Astrocyte (in vitro differentiated cells and primary cell): ENCODE measurements at regions not wholly inside any gene's neighbourhood (a gene's known extent, or its start where the extent isn't known, plus 50 kb on each side); places are given as distances from the start of the nearest gene placed in this dataset.

Experiments used
- DNase-seq: peaks from one replicate; pipeline ENCODE4 v3.0.0-alpha.2; 2010; ENCODE audit warnings: low read depth
- FAIRE-seq: peaks from 2 replicates; lab custom pipeline; 2011; peaks lifted over from hg19 to GRCh38; lab: Jason Lieb, UNC
- H2AFZ ChIP-seq: 2 replicates; pipeline ENCODE4 v1.6.0; 2012; ENCODE audit warnings: low read depth, low read length, inconsistent platforms
- H3K27ac ChIP-seq: 2 replicates; pipeline ENCODE4 v1.5.1; 2011; ENCODE audit warnings: low read depth, low read length, inconsistent platforms
- H3K27me3 ChIP-seq: 2 replicates; pipeline ENCODE4 v1.6.0; 2011; ENCODE audit warnings: low read length, inconsistent platforms; ENCODE audit not compliant: insufficient read depth
- H3K36me3 ChIP-seq: 2 replicates; pipeline ENCODE4 v1.5.1; 2011; ENCODE audit warnings: low read length, inconsistent platforms; ENCODE audit not compliant: insufficient read depth
- H3K4me1 ChIP-seq: 2 replicates; pipeline ENCODE4 v1.5.1; 2011; ENCODE audit warnings: low read length, inconsistent platforms; ENCODE audit not compliant: insufficient read depth
- H3K4me2 ChIP-seq: 2 replicates; pipeline ENCODE4 v1.6.0; 2012; ENCODE audit warnings: low read length, inconsistent platforms
- H3K4me3 ChIP-seq: 2 replicates; pipeline ENCODE4 v1.5.1; 2011; ENCODE audit warnings: low read depth, mild to moderate bottlenecking, low read length, inconsistent platforms; ENCODE audit not compliant: insufficient read depth
- H3K79me2 ChIP-seq: 2 replicates; pipeline ENCODE4 v1.6.0; 2012; ENCODE audit warnings: mild to moderate bottlenecking, low read length, inconsistent platforms; ENCODE audit not compliant: insufficient read depth
- H3K9ac ChIP-seq: 2 replicates; pipeline ENCODE4 v1.6.0; 2012; ENCODE audit warnings: mild to moderate bottlenecking, low read length, inconsistent platforms
- H3K9me3 ChIP-seq: 2 replicates; pipeline ENCODE4 v1.5.1; 2012; ENCODE audit warnings: low read depth, mild to moderate bottlenecking, low read length, inconsistent platforms; ENCODE audit not compliant: insufficient read depth
- H4K20me1 ChIP-seq: 2 replicates; pipeline ENCODE4 v1.6.0; 2012; ENCODE audit warnings: low read length, inconsistent platforms; ENCODE audit not compliant: insufficient read depth
- H3K27ac Mint-ChIP-seq: one replicate; pipeline ENCODE4 v1.8.0; 2021; ENCODE audit warnings: mild to moderate bottlenecking, mixed read lengths; ENCODE audit not compliant: unreplicated experiment
- H3K27me3 Mint-ChIP-seq: one replicate; pipeline ENCODE4 v1.8.0; 2021; ENCODE audit warnings: low read depth, mixed read lengths; ENCODE audit not compliant: unreplicated experiment
- H3K36me3 Mint-ChIP-seq: one replicate; pipeline ENCODE4 v1.8.0; 2021; ENCODE audit warnings: low read depth, mixed read lengths; ENCODE audit not compliant: unreplicated experiment
- H3K4me1 Mint-ChIP-seq: one replicate; pipeline ENCODE4 v1.8.0; 2021; ENCODE audit warnings: low read depth, mixed read lengths; ENCODE audit not compliant: unreplicated experiment
- H3K4me3 Mint-ChIP-seq: one replicate; pipeline ENCODE4 v1.8.0; 2021; ENCODE audit warnings: mild to moderate bottlenecking, moderate library complexity, mixed read lengths; ENCODE audit not compliant: unreplicated experiment
- H3K9me3 Mint-ChIP-seq: one replicate; pipeline ENCODE4 v1.8.0; 2021; ENCODE audit warnings: mild to moderate bottlenecking, mixed read lengths; ENCODE audit not compliant: unreplicated experiment
- EZH2 ChIP-seq: IDR thresholded peaks from 2 replicates; pipeline ENCODE4 v1.6.1; 2012; ENCODE audit warnings: mild to moderate bottlenecking, low read length, inconsistent platforms; ENCODE audit not compliant: insufficient read depth
- TF ChIP-seq, protein P1 (sequence below): IDR thresholded peaks from 2 replicates; pipeline ENCODE4 v1.5.1; 2011; ENCODE audit warnings: low read depth, mild to moderate bottlenecking, inconsistent platforms, low read length, moderate library complexity; ENCODE audit not compliant: insufficient read depth

DNA sequence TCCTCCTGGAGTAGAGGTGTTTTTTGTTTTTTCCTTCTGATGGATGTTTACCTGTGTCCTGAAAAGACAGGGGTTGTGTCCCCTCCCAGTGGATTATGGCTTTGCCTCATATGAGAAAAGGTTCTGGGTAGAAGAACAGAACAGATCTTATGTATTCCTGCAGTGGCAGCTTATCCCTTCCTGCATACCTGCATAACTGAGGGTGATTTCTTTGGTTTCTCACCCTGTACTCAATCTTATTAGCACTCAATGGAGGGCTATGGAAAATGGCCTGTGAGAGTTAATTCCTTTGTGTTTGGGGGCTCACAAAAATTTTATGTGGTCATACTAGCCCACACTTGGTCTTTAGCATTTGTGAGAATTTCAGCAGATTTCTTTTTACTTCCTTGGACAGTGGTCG, 482.0 kb upstream of the ONECUT1 start:
- no peak overlapping the region for H3K27ac Mint-ChIP-seq
- H3K27me3 Mint-ChIP-seq: peaks cover 2% of the 10 kb centered on the region
- DNase-seq: no peak
- no peak overlapping the region for H3K27ac ChIP-seq
- no peaks in the 10 kb centered on the region for H3K79me2 ChIP-seq
- no peaks in the 10 kb centered on the region for H3K9me3 Mint-ChIP-seq
- no peak overlapping the region for H3K9ac ChIP-seq
- H4K20me1 ChIP-seq: no peaks in the 10 kb centered on the region
- H3K9me3 ChIP-seq: no peaks in the 10 kb centered on the region
- H3K4me1 ChIP-seq: no peaks in the 10 kb centered on the region
- H3K4me3 ChIP-seq: no peak overlapping the region
- TF ChIP-seq EZH2: no peak
- TF ChIP-seq, protein P1, sequence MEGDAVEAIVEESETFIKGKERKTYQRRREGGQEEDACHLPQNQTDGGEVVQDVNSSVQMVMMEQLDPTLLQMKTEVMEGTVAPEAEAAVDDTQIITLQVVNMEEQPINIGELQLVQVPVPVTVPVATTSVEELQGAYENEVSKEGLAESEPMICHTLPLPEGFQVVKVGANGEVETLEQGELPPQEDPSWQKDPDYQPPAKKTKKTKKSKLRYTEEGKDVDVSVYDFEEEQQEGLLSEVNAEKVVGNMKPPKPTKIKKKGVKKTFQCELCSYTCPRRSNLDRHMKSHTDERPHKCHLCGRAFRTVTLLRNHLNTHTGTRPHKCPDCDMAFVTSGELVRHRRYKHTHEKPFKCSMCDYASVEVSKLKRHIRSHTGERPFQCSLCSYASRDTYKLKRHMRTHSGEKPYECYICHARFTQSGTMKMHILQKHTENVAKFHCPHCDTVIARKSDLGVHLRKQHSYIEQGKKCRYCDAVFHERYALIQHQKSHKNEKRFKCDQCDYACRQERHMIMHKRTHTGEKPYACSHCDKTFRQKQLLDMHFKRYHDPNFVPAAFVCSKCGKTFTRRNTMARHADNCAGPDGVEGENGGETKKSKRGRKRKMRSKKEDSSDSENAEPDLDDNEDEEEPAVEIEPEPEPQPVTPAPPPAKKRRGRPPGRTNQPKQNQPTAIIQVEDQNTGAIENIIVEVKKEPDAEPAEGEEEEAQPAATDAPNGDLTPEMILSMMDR: no peak
- H3K36me3 Mint-ChIP-seq: no peaks in the 10 kb centered on the region
- no peak for FAIRE-seq
- no peak overlapping the region for H3K4me3 Mint-ChIP-seq
- no peak overlapping the region for H2AFZ ChIP-seq
- H3K4me1 Mint-ChIP-seq: no peaks in the 10 kb centered on the region
- H3K4me2 ChIP-seq: no peak overlapping the region
- no peaks in the 10 kb centered on the region for H3K36me3 ChIP-seq
- no peaks in the 10 kb centered on the region for H3K27me3 ChIP-seq

DNA sequence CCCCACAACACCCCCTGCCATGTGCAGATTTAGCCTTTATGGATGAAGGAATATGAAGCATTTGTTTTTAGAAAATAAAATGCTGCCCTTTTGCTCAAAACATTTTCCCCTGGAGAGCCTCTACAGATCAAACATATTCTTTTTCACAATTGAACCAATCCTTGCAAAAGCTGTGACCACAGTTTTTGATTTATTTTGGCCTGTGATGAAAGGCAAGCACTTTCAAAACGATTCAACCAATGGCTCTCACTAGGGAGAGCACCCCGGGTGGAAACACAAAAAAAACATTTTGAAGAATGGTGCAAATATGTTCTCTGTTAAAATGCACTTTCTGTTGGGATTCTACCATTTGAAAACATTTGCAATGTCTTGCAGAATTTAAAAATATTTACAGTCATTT, 476.0 kb upstream of the ONECUT1 start:
- FAIRE-seq (no peak), DNase-seq (no peak)
- no peaks in the 10 kb centered on the region for H4K20me1 ChIP-seq
- no peak overlapping the region for H3K4me3 ChIP-seq
- H3K27me3 Mint-ChIP-seq: no peaks in the 10 kb centered on the region
- H3K27ac Mint-ChIP-seq: no peak overlapping the region
- no peak overlapping the region for H3K4me3 Mint-ChIP-seq
- no peaks in the 10 kb centered on the region for H3K9me3 ChIP-seq
- H2AFZ ChIP-seq: no peak overlapping the region
- no peaks in the 10 kb centered on the region for H3K79me2 ChIP-seq
- TF ChIP-seq EZH2: no peak
- TF ChIP-seq, protein P1: no peak
- H3K4me2 ChIP-seq: no peak overlapping the region
- no peaks in the 10 kb centered on the region for H3K4me1 ChIP-seq
- no peaks in the 10 kb centered on the region for H3K4me1 Mint-ChIP-seq
- H3K9ac ChIP-seq: no peak overlapping the region
- H3K27me3 ChIP-seq: no peaks in the 10 kb centered on the region
- no peaks in the 10 kb centered on the region for H3K36me3 Mint-ChIP-seq
- H3K9me3 Mint-ChIP-seq: no peaks in the 10 kb centered on the region
- no peaks in the 10 kb centered on the region for H3K36me3 ChIP-seq
- no peak overlapping the region for H3K27ac ChIP-seq

GRCh38 chr15:53260647-53261046, 470.5 kb upstream of the ONECUT1 start:
- Mint-ChIP-seq H3K27ac (no peak overlapping the region), H3K4me1 (no peaks in the 10 kb centered on the region), H3K27me3 (peaks cover 4% of the 10 kb centered on the region), H3K4me3 (no peak overlapping the region), H3K36me3 (no peaks in the 10 kb centered on the region), H3K9me3 (no peaks in the 10 kb centered on the region)
- Histone ChIP-seq H3K4me3 (no peak overlapping the region), H2AFZ (no peak overlapping the region), H3K4me1 (no peaks in the 10 kb centered on the region), H3K79me2 (no peaks in the 10 kb centered on the region), H3K4me2 (no peak overlapping the region), H3K36me3 (no peaks in the 10 kb centered on the region), H3K27ac (no peak overlapping the region), H3K9me3 (no peaks in the 10 kb centered on the region), H4K20me1 (no peaks in the 10 kb centered on the region), H3K27me3 (no peaks in the 10 kb centered on the region), H3K9ac (no peak overlapping the region)
- no peak for FAIRE-seq
- DNase-seq: no peak
- TF ChIP-seq, protein P1: no peak
- no peak for TF ChIP-seq EZH2
